GM21825 (cell line): ENCODE measurements at regions not wholly inside any gene's neighbourhood (a gene's known extent, or its start where the extent isn't known, plus 50 kb on each side); places are given as distances from the start of the nearest gene placed in this dataset.

Experiments used
- ATAC-seq: cut with Tn5 transposase; IDR thresholded peaks from one replicate; pipeline ENCODE4 v1.9.1; 2021; ENCODE audit warnings: mild to moderate bottlenecking, moderate library complexity; ENCODE audit not compliant: unreplicated experiment

DNA sequence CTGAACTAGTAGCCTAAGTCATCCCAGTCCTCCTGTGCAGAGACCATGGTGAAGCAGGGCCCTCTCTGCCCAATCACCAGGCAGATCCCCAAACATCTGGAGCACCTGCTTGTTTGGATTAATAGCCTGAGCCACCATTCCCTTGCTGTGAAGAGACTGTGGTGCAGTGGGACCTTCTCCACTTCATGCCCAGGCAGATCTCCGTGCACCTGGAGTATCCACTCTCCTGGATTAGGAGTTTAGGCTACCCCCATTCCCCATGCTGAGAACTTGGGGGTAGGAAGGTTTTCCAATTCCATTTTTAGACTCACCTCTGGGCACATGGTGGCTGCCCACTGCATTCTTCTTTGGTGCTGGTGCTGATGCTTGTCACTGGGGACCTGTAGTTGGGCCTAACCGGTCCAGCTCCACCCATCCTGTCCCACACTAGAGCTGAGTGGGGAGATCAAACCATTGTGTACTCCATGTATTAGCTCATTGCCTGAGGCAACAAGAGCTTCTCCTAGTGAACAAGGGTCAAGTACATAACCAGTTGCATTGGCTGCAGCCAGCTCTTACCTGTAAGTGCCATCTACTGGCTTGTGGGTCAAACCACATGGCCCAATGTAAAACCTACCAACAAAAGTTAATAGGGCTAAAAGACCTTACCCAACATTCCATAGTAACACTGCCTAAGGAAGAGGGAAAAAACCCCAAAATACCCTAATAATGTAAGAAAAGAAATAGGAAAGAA, 382.5 kb upstream of the CBLB start:
- ATAC-seq, result no peak

DNA sequence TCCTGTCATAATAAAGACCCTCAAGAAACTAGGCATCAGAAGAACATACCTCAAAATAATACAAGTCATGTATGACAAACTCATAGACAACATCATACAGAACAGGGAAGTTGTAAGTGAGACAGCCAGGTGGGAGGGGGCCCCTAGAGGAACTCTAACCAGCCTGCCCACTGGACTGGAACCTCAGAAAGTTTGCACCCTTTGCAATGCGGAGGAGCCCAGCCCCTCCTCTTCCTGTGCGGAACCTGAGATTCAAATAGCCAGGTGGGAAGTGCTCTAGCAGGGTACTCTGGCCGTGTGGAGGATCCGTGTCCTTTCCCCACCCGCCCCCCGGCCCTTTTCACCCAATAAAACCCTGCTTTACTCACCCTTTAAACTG, 387.0 kb upstream of the CBLB start:
- ATAC-seq, result peak; percentile 93

DNA sequence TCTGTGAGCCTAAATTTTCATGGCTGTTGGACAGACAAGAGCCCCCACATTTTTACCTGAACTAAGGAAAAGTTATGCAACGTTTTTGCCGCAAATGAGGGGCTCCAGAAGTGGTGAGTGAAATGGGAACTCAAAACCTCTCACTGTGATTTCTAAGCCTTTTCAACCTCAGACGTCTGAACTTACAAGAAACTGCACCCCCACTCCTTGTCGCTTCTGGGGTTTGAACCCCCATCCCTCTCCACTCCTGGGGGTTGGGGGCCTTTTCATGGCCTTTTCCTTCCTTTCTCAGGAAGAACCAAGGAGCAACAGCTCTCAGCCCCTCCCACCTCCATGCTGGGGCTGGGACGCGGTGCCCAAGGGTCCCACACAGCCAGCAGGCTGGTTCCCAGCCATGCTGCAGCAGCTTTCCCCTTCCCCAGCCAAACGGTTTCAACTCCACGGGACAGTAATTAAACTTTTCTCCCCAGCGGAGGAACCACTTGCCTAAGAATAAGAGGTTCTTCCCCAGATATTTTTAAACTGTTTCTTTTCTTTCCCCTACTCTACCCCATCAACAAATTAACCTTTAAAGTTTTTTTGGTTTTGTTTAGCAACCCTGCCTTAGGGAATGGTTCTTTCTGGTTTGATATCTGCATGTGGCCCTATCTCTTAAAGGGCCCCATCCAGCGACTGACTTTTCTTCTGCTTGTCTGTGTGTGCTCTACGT, 387.6 kb upstream of the CBLB start:
- peak; percentile 31 for ATAC-seq

DNA sequence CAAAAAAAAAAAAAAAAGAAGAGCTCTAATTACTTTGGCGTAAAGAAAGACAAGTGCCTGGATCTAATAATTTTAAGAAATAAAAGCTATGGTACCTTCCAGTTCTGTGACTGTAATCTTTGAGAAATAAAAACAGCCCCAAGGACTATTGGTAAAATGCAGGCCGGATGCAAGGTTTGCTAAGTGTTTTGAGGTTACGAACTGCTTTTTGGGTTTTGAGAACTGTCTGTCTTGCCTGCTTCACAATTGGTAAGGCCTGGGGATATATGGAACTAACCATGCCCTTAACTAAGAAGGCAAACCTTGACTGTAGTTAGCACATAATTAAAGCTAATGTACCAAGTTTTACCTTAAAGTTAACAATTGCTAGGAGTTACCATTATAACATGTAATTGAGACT, 388.4 kb upstream of the CBLB start:
- ATAC-seq, result no peak

DNA sequence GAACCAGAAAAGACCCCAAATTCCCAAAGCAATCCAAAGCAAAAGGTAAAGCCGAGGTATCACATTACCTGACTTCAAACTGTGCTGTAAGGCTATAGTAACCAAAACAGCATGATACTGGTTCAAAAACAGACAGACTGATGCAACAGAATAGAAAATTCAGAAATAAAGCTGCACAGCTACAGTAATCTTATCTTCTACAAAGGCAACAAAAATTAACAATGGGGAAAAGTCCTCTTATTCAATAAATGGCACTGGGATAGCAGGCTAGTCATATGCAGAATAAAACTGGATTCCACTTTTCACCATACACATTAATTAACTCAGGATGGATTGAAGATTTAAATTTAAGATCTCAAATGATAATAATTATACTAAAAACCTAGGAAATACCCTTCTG, 392.6 kb upstream of the CBLB start:
- ATAC-seq, result no peak

DNA sequence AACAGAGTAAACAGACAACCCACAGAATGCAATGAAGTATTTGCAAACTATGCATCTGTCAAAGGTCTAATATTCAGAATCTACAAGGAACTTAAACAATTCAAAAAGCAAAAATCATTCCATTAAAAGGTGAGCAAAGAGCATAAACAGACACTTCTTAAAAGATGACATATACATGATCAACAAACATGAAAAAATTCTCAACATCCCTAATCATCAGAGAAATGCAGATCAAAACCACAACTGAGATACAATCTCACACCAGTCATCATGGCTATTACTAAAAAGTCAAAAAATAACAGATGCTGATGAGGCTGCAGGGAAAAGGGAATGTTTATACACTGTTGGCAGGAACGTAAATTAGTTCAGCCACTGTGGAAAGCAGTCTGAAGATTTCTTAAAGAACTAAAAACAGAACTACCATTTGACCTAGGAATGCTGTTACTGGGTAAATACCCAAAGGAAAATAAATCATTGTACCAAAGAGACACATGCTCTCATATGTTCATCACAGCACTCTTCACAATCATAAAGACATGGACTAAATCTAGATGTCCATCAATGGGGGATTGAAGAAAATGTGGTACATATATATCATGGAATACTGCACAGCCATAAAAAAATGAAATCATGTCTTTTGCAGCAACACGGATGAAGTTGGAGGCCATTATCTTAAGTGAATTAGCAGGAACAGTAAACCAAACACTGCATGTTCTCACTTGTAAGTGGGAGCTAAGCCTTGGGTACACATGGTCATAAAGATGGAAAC, 393.3 kb upstream of the CBLB start:
- no peak for ATAC-seq

DNA sequence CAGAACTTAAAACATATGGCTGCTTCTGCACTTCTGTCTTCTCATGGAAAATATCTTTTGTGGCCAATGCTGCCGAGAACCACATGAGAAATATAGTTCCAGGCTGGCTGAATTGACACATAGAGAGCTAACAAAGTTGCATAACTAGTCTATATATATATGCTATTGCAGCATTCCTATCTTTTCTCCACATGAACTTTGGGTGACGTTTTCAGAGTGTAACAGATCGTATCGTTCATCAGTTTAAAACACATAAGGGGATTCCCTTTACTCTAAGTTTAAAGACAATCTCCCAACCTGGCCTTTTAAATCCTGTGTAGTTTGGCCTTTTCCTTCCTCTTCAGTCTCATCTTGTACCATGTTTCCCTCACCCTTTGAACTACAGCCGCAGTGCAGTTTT, 394.2 kb upstream of the CBLB start:
- ATAC-seq, result no peak

DNA sequence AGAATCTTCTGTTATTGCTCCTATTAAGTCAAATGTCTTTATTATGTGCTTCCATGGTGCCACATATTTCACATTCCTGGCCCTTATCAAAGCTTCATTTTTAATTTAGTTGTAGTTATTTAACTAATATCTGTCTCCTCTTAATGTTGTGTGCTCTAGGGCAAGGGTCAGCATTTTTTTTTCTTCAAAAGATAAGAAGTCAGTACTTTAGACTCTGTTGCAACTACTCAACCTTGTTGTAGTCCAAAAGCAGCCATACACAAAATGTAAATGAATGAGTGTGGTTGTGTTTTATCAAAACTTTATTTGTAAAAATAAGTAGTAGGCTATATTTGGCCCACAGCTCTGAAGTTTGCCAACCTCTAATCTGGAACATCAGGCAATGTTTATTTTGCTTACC, 394.7 kb upstream of the CBLB start:
- no peak for ATAC-seq

DNA sequence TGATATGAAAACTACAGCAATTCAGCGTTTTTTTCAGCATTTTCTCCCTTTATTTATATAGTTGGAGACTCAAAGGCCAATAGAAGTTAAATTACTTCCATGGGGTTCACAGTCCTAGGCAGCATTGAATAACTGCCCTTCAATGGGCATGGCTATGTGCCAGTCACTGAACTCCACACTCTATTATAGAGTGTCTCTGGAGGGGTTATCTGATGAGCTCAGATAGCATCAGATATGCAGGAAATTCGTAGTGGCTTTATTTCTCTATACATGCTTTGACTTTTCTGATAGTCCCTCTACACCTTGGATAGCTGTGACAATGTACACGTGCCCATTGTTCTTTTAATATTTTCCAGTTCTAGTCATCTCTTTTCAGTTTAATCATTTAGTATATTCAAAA, 396.9 kb upstream of the CBLB start:
- no peak for ATAC-seq

DNA sequence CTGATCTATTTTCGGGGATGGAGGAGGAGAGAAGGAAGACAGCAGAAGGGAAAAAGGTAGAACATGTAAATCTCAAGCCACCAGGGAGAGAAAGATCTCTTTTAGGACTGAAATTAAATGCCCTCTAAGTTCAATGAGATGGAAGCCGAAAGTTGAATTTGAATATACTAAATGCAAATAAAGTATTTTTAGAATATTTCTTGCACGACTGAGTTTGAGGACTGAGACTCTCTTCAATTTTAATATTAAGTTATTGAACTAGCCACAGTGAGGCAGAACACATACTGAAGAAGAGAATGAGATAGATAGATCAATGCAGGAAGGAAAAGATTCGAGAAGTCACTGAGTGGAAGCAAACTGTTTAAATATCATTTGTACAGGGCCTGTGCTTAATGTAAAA, 399.9 kb upstream of the CBLB start:
- no peak for ATAC-seq

DNA sequence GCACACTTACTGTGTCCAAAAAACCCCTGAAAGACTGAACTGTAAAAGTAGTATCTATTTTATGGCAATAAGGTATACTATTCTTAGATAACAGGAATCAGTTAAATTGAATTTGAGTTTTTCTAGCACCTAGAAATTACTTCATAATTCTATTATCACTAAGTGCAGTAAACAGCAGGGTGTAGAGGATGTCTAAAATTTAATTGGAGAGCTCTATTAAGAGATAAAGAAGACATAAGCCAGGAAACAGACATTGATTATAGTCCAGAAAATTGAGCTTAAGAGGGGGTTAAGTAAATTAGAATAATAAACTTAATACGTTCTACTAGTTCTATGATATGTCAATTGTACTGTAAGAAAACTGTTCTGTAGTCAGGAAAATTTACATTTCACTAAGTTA, 403.5 kb upstream of the CBLB start:
- no peak for ATAC-seq

DNA sequence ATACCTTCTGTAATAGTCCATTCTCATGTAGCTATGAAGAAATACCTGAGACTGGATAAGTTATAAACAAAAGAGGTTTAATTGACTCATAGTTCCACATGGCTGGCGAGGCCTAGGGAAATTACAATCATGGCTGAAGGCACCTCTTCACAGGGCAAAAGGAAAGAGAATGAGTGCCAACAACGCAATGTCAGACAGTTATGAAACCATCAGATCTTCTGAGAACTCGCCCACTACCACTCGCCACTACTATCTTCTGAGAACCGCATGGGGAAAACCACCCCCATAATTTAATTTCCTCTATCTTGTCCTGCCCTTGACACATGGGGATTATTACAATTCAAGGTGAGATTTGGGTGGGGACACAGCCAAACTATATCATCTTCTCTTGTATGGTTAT, 406.8 kb upstream of the CBLB start:
- no peak for ATAC-seq

DNA sequence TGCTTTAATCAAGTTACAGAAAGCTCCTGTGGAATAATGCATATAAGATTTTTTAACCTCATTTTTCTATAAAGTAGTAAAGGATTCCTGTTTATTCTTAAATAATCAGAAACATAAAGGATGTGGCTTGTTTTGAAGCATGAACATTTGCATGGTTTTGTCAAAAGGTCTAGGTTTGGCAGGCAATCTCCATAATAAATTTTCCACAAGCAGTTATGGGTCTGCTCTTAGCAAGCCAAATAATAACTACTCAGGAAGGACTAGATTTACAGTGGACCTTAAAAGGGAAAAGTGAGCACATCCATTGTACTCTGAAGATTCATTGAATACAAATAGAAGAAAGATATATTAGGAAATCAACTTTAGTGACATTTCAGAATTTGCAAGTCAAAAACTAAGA, 407.3 kb upstream of the CBLB start:
- ATAC-seq, result no peak

DNA sequence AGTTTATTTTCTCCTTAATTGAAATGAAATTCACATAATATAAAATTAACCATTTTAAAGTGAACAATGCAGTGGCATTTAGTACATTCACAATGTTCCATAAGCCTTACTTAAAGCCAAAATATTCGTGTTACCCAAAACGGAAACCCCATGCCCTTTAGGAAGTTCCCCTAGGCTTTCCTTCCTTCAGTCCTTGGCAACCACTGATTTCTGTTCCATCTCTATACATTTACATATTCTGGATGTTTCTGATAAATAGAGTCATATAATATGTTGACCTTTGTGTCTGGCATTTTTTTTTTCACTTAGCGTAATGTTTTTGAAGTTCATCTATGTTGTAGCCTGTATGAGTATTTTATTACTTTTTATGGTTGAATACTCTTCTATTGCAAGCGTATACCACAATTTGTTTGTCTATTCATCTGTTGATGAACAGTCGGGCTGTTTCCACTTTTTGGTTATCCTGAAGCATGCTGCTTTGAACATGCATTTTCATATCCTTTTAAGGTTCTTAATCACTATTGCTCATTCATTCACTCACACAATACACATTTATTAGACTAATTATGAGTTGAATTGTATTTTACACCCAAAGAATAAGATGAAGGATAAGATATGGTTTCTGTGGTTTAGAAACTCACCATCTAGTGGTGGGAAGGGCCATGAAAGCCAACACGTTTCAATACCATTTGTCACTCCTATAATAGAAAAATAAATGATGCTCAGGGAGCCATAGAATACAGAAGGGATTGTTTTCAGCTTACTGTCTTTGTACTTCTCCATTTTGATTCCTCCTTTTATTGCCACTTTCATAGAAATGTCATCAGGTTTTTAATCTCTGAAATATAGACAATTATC, 408.2 kb upstream of the CBLB start:
- ATAC-seq, result no peak

DNA sequence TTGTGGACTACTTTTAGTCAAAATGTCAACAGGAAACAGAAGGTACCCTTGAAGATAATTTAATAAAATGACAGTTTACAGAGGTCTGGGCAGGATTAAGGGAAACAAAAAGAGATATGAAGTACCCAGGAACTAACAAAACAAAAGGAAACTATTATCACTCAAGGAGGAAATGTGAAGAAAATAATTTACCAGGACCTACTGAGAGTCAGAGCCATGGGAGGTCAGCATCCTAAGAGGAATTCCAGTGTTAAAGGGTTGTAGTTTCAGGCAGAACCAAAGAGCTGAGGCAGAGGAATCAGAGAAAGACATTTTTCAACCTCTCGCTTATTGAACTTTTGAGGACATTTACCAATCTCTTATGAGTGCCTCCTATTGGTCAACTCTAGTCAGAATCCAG, 408.9 kb upstream of the CBLB start:
- no peak for ATAC-seq

DNA sequence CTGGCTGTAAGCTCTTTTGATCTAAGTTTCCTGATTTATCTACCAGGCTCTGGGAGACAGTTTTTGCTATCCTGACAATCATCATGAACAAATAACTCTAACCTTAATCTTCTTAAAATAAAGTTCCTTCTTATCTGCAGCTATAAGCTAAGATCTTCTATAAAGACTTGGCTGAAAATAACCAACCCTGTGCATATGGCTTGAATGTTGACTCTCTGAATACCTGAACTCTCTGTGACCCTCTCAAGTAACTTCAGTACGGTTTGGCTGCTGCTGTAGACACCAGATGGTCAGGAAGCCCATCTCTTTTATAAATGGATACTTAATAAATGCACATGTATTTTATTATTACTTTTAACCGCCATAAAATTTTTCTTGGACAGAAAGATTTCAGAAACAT, 412.4 kb upstream of the CBLB start:
- no peak for ATAC-seq

DNA sequence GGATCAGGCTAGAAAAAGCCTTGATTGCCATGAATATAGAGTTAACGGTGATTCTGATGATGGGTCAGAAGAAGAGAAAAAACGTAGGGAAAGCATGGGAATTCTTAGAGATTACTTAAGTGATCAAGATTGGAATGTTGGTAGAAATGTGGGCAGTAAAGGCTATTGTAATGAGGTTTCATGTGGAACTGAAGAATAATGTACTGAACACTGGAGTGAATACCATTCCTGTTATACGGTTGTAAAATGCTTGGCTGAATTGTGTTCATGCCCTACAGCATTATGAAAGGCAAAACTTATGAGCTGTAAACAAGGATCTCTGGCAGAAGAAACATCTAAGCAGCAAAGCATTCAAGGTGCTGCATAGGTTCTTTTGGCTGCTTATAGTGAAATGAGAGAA, 414.1 kb upstream of the CBLB start:
- ATAC-seq, result no peak

DNA sequence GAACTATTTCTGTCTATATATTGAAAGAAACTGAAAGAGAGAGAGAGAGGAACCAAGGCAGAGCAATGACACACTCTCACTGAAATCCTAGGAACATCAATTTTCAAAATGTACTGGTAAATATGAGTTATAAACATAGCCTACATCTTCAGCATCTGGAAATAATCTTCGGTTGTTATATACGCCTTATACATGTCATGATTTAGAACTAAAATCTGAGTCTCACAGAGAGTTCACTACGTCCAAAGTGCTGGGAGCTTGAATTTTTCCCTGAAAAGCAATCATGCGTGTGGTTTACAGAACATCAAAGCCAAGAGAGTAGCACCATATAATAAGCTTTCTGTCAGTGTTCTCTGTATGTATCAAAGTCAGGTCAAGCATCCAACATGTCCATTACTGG, 420.0 kb upstream of the CBLB start:
- ATAC-seq, result no peak

DNA sequence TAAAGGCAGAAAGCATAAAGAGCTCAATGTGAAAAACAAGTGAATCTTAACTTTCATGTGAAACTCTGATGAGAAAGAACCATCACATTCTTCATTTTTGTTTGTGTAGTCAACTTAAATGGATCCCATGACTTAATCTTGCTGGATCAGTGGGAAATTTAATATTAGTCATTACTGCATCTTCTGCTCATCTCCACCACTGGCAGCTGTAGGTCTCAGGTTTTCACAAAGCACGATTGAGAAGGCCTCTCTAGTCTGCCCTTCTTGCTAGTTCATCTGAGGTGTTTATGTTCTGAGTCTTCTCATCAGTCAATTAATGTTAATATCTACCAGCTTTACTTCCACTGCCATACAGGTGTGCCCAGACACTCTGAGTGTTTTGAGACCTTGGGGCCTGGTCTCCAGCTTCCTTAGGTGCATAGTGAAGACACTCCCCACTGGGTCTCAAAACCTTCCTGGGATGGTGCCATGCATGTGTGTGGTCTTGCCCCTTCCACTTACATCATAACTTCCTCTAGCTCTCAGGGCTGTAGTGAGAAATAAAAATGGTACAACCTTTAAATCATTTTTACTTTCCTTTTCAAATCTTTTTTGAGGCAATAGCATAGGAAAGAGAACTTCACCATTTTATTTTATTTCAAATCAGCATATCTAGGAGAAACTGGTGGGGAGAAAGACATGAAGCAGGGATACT, 421.6 kb upstream of the CBLB start:
- no peak for ATAC-seq

DNA sequence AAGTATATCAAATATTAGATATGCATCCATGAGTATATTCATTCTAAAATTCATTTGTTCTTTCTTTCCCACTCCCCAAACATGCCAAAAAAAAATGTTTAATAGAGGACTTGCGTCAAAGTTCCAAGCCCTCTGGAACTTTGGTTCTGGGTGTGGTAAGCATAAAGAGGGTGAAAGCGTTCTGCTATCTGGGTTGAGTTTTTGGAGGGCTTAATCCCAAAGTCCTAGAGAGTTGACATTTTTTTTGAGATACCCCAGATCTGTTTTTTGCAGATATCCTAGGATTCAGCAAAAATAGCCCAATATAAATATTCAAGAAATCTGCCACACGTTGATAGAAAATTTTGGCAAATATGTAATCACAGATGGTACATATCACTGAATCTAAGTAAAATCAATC, 424.3 kb upstream of the CBLB start:
- no peak for ATAC-seq

DNA sequence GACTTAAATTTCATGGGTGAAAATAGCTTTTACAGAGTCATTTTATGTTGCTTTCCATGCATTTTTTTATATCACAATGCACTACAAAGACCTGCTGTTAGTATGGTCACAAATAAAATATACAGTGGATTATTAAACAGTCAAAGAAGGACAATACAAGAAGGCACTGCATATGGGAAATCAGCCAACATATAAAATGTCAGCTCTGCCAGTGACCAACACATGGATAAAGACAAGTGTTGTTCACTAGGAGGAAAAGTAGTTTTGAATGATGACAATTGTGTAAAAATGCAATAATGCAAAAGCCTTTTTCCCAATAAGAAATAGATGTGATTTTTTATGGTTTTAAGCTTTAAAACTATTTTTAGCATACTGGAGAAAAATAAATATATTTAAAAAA, 425.3 kb upstream of the CBLB start:
- no peak for ATAC-seq
